Mesothelial cell of epicardium (in vitro differentiated cells): ENCODE measurements at regions not wholly inside any gene's neighbourhood (a gene's known extent, or its start where the extent isn't known, plus 50 kb on each side); places are given as distances from the start of the nearest gene placed in this dataset.

Experiments
- DNase-seq, 2 experiments: peaks; one replicate each; pipeline ENCODE4 v3.0.0; 2021; ENCODE audit warnings: low spot score in 2 of 2; ENCODE audit not compliant: unreplicated experiment in 2 of 2
- H3K27ac Mint-ChIP-seq: 2 replicates; pipeline ENCODE4 v1.8.0; 2021; ENCODE audit warnings: mixed read lengths
- H3K27me3 Mint-ChIP-seq: 2 replicates; pipeline ENCODE4 v1.8.0; 2021; ENCODE audit warnings: low read depth, mixed read lengths
- H3K36me3 Mint-ChIP-seq: 2 replicates; pipeline ENCODE4 v1.8.0; 2021; ENCODE audit warnings: mixed read lengths
- H3K4me1 Mint-ChIP-seq: 2 replicates; pipeline ENCODE4 v1.8.0; 2021; ENCODE audit warnings: mixed read lengths
- H3K4me3 Mint-ChIP-seq: 2 replicates; pipeline ENCODE4 v1.8.0; 2021; ENCODE audit warnings: mild to moderate bottlenecking, moderate library complexity, mixed read lengths
- H3K9me3 Mint-ChIP-seq: 2 replicates; pipeline ENCODE4 v1.8.0; 2021; ENCODE audit warnings: mixed read lengths
- CTCF ChIP-seq: fragments of 200-600 bp; sonication (generic); IDR thresholded peaks from one replicate; pipeline ENCODE4 v1.5.0; 2021; ENCODE audit warnings: antibody characterized with exemption; ENCODE audit not compliant: unreplicated experiment

GRCh38 chr6:41430875-41431274, 95.5 kb downstream of the NCR2 start:
- DNase-seq, result no peak
- TF ChIP-seq CTCF, result no peak
- H3K27ac Mint-ChIP-seq, result no peak overlapping the region
- H3K4me1 Mint-ChIP-seq, result peaks cover 27% of the 10 kb centered on the region
- no peaks in the 10 kb centered on the region for H3K9me3 Mint-ChIP-seq
- no peaks in the 10 kb centered on the region for H3K36me3 Mint-ChIP-seq
- no peak overlapping the region for H3K4me3 Mint-ChIP-seq
- peaks cover 11% of the 10 kb centered on the region for H3K27me3 Mint-ChIP-seq

- Mint-ChIP-seq H3K36me3 (no peaks in the 10 kb centered on the region), H3K27ac (no peak overlapping the region)
These were observed 96.9 kb downstream of the NCR2 start for GRCh38 chr6:41432280-41432679.

GRCh38 chr6:41434803-41435481, 99.5 kb downstream of the NCR2 start:
- no peak overlapping the region for H3K4me3 Mint-ChIP-seq
- H3K27me3 Mint-ChIP-seq, result peaks cover 3% of the 10 kb centered on the region
- H3K27ac Mint-ChIP-seq, result no peak overlapping the region
- DNase-seq, result no peak
- H3K36me3 Mint-ChIP-seq, result no peaks in the 10 kb centered on the region
- no peak for TF ChIP-seq CTCF
- peaks cover 28% of the 10 kb centered on the region for H3K4me1 Mint-ChIP-seq
- no peaks in the 10 kb centered on the region for H3K9me3 Mint-ChIP-seq

More at GRCh38 chr6:41432280-41432679, 96.9 kb downstream of the NCR2 start:
- no peak for DNase-seq
- Mint-ChIP-seq H3K27me3 (peaks cover 11% of the 10 kb centered on the region), H3K4me1 (peaks cover 27% of the 10 kb centered on the region), H3K9me3 (no peaks in the 10 kb centered on the region), H3K4me3 (no peak overlapping the region)
- no peak for TF ChIP-seq CTCF

- Mint-ChIP-seq H3K4me3 (no peak overlapping the region), H3K27ac (no peak overlapping the region), H3K4me1 (peaks cover 43% of the 10 kb centered on the region), H3K9me3 (no peaks in the 10 kb centered on the region), H3K27me3 (no peaks in the 10 kb centered on the region), H3K36me3 (no peaks in the 10 kb centered on the region)
- DNase-seq, result no peak
- TF ChIP-seq CTCF, result no peak
These were observed 102.2 kb downstream of the NCR2 start for GRCh38 chr6:41437604-41438003.

GRCh38 chr6:41438746-41439145, 103.3 kb downstream of the NCR2 start:
- Mint-ChIP-seq H3K9me3 (no peaks in the 10 kb centered on the region), H3K27ac (no peak overlapping the region), H3K36me3 (no peaks in the 10 kb centered on the region), H3K27me3 (no peaks in the 10 kb centered on the region), H3K4me3 (no peak overlapping the region), H3K4me1 (peaks cover 50% of the 10 kb centered on the region)
- TF ChIP-seq CTCF, result no peak
- no peak for DNase-seq
